ENCODE measurements at regions not wholly inside any gene's neighbourhood (a gene's known extent, or its start where the extent isn't known, plus 50 kb on each side); places are given as distances from the start of the nearest gene placed in this dataset.

- H3K79me2 ChIP-seq (ENCODE audit: insufficient read depth, low read length): no peaks in the 10 kb centered on the region
- H3K4me2 ChIP-seq (ENCODE audit: low read length): no peak overlapping the region
- no peaks in the 10 kb centered on the region for H4K20me1 ChIP-seq (ENCODE audit: insufficient read depth, low read length)
- H3K9me3 ChIP-seq (ENCODE audit: low read length): no peaks in the 10 kb centered on the region
- H3K9ac ChIP-seq (ENCODE audit: low read length): no peak overlapping the region
- H3K4me1 ChIP-seq (ENCODE audit: insufficient read depth, low read length, severe bottlenecking): no peaks in the 10 kb centered on the region
- no peak overlapping the region for H2AFZ ChIP-seq (ENCODE audit: low read length)
- H3F3A ChIP-seq (ENCODE audit: insufficient read depth, low read length): no peaks in the 10 kb centered on the region
- H3K36me3 ChIP-seq (ENCODE audit: insufficient read depth, low read length): no peaks in the 10 kb centered on the region
- H3K27ac ChIP-seq (ENCODE audit: low read depth, low read length, poor library complexity, severe bottlenecking): no peak overlapping the region
- TF ChIP-seq CTCF (IDR thresholded peaks at IDR 0.05; ENCODE audit: low read length): no peak
- TF ChIP-seq EZH2 (IDR thresholded peaks at IDR 0.05; ENCODE audit: borderline replicate concordance, low read length): no peak
- no peak overlapping the region for H3K4me3 ChIP-seq (ENCODE audit: low read depth, low read length, poor library complexity, severe bottlenecking)
- no peaks in the 10 kb centered on the region for H3K9me2 ChIP-seq (ENCODE audit: low read depth, low read length)
- H3K27me3 ChIP-seq (ENCODE audit: insufficient read depth, low read length): no peaks in the 10 kb centered on the region
These were observed 92.4 kb downstream of the HAPSTR1 start for GRCh38 chr16:9183682-9184353.

GRCh38 chr16:9184354-9184690 lies 92.9 kb downstream of the HAPSTR1 start:
- H3K79me2 ChIP-seq (ENCODE audit: insufficient read depth, low read length): no peaks in the 10 kb centered on the region

GRCh38 chr16:9185381-9185780 lies 93.9 kb downstream of the HAPSTR1 start:
- H3K9me2 ChIP-seq (ENCODE audit: low read depth, low read length): no peaks in the 10 kb centered on the region
- TF ChIP-seq EZH2 (IDR thresholded peaks at IDR 0.05; ENCODE audit: borderline replicate concordance, low read length) (no peak), CTCF (IDR thresholded peaks at IDR 0.05; ENCODE audit: low read length) (no peak)
- H3K9ac ChIP-seq (ENCODE audit: low read length): no peak overlapping the region
- H3K4me2 ChIP-seq (ENCODE audit: low read length): no peak overlapping the region
- H4K20me1 ChIP-seq (ENCODE audit: insufficient read depth, low read length): no peaks in the 10 kb centered on the region
- H3K4me3 ChIP-seq (ENCODE audit: low read depth, low read length, poor library complexity, severe bottlenecking): no peak overlapping the region
- no peaks in the 10 kb centered on the region for H3K4me1 ChIP-seq (ENCODE audit: insufficient read depth, low read length, severe bottlenecking)
- H3K79me2 ChIP-seq (ENCODE audit: insufficient read depth, low read length): no peaks in the 10 kb centered on the region
- H3K27ac ChIP-seq (ENCODE audit: low read depth, low read length, poor library complexity, severe bottlenecking): no peak overlapping the region
- no peaks in the 10 kb centered on the region for H3F3A ChIP-seq (ENCODE audit: insufficient read depth, low read length)
- no peaks in the 10 kb centered on the region for H3K36me3 ChIP-seq (ENCODE audit: insufficient read depth, low read length)
- no peak overlapping the region for H2AFZ ChIP-seq (ENCODE audit: low read length)
- H3K27me3 ChIP-seq (ENCODE audit: insufficient read depth, low read length): no peaks in the 10 kb centered on the region
- no peaks in the 10 kb centered on the region for H3K9me3 ChIP-seq (ENCODE audit: low read length)

More at GRCh38 chr16:9184354-9184690, 92.9 kb downstream of the HAPSTR1 start:
- Histone ChIP-seq H3F3A (ENCODE audit: insufficient read depth, low read length) (no peaks in the 10 kb centered on the region), H3K9me2 (ENCODE audit: low read depth, low read length) (no peaks in the 10 kb centered on the region), H3K4me3 (ENCODE audit: low read depth, low read length, poor library complexity, severe bottlenecking) (no peak overlapping the region), H2AFZ (ENCODE audit: low read length) (no peak overlapping the region), H3K27ac (ENCODE audit: low read depth, low read length, poor library complexity, severe bottlenecking) (no peak overlapping the region), H3K4me1 (ENCODE audit: insufficient read depth, low read length, severe bottlenecking) (no peaks in the 10 kb centered on the region), H3K9ac (ENCODE audit: low read length) (no peak overlapping the region), H3K4me2 (ENCODE audit: low read length) (no peak overlapping the region), H4K20me1 (ENCODE audit: insufficient read depth, low read length) (no peaks in the 10 kb centered on the region), H3K27me3 (ENCODE audit: insufficient read depth, low read length) (no peaks in the 10 kb centered on the region), H3K9me3 (ENCODE audit: low read length) (no peaks in the 10 kb centered on the region), H3K36me3 (ENCODE audit: insufficient read depth, low read length) (no peaks in the 10 kb centered on the region)
- TF ChIP-seq EZH2 (IDR thresholded peaks at IDR 0.05; ENCODE audit: borderline replicate concordance, low read length) (no peak), CTCF (IDR thresholded peaks at IDR 0.05; ENCODE audit: low read length) (no peak)

Measured in OCI-LY1 (cell line).